Epithelial cell of proximal tubule (primary cell): ENCODE measurements at regions not wholly inside any gene's neighbourhood (a gene's known extent, or its start where the extent isn't known, plus 50 kb on each side); places are given as distances from the start of the nearest gene placed in this dataset.

Source experiments
- DNase-seq: peaks from one replicate; pipeline ENCODE4 v3.0.0-alpha.2; 2011; ENCODE audit warnings: low read depth
- H3K4me3 ChIP-seq: 2 replicates; pipeline ENCODE4 v1.5.1; 2011; ENCODE audit warnings: low read depth, mild to moderate bottlenecking, low read length
- TF ChIP-seq, protein P1 (sequence below): conservative IDR thresholded peaks from 2 replicates; pipeline ENCODE4 v1.5.1; 2012; ENCODE audit warnings: low read depth, mild to moderate bottlenecking, low read length

DNA sequence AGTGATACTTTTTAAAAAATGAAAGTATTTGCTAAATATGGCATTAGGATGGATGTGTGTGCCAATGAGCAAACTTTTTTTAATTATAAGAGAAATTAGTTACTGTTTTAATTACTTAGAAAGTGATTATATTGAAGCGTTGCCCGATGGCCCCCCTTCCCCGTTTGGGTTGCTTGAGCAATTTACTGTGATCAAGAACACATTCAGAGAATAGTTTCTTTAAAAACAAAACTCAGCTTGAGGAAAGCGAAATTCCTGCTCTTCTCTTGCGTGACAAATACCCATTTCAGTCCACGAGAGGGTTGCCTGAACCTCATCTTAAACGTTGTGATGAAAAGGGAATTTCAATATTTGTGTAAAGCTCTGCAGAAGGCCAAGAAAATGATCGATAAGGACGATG, 234.1 kb downstream of the GATA3 start:
- TF ChIP-seq, protein P1, sequence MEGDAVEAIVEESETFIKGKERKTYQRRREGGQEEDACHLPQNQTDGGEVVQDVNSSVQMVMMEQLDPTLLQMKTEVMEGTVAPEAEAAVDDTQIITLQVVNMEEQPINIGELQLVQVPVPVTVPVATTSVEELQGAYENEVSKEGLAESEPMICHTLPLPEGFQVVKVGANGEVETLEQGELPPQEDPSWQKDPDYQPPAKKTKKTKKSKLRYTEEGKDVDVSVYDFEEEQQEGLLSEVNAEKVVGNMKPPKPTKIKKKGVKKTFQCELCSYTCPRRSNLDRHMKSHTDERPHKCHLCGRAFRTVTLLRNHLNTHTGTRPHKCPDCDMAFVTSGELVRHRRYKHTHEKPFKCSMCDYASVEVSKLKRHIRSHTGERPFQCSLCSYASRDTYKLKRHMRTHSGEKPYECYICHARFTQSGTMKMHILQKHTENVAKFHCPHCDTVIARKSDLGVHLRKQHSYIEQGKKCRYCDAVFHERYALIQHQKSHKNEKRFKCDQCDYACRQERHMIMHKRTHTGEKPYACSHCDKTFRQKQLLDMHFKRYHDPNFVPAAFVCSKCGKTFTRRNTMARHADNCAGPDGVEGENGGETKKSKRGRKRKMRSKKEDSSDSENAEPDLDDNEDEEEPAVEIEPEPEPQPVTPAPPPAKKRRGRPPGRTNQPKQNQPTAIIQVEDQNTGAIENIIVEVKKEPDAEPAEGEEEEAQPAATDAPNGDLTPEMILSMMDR = no peak
- no peak overlapping the region for H3K4me3 ChIP-seq

DNA sequence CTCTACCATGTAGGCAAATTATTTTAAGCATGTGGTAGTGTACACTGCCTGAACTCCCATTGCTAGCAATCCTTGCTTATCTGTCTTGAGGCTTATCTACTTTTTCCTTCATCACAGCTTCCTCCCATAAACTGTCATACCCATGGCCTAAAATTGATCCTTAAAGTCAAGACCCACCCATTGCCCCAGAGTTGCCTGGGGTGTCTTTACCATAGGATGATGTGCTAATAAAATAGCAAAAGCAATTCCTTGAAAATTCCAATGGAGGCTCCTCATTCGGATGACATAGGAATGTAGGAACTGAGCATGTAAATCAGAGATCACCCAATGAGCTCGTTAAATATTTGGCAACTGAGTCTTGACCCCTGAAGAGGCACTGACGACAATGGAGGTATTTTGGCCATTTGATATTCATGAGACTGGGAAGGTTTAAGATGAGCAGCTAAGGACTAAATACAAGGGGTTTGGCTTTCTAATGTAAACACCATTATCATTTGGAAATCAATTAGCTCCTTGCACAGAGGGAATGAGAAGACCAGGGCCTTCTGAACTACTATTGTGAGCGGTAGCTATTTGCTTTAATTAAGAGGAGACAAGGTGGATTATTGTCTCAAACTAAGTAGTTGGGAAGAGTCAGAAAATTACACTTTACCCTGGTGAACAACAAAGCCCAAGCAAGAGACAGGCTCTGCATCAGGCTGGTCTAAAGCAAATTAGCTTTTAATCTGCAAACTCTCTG, 234.9 kb downstream of the GATA3 start:
- TF ChIP-seq, protein P1 = no peak
- DNase-seq = no peak
- H3K4me3 ChIP-seq = no peak overlapping the region

More for the DNA sequence above, 234.1 kb downstream of the GATA3 start:
- DNase-seq = no peak

DNA sequence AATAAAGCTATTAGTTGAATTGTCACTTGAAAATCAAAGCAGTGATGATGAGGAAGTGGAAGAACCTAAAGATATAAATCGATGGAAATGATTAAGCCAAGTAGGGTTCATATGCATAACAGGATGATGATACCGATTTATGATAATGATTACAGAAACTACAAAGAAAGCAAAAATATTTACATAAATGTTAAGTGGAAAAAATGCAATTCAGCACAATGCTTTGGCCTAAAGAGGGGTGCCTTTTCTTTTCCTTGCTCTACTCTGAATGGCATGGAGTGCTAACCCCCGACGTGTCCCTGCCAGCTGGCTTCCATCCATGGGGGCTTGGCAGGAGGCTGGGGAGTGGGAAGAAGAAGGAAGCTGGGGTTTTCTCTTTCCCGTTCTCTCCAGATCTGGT, 240.3 kb downstream of the GATA3 start:
- H3K4me3 ChIP-seq = no peak overlapping the region
- TF ChIP-seq, protein P1 = no peak
- no peak for DNase-seq

DNA sequence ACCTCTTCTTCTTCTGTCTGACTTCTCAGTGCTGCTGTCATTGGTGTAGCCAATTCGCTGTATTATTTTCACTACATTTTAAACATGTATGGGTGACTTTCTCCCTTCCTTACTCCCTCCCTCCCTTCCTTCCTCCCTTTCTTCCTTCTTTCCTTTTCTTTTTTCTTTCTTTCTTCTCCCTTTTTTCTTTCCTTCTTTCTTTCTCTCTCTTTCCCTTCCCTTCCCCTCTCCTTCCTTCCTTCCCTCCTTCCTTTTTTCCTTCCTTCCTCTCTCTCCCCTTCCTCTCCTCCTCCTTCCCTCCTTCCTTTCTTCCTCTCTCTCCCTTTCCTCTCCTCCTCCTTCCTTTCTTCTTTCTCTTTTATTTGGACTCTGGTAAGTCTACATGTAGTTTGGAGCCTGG, 240.8 kb downstream of the GATA3 start:
- H3K4me3 ChIP-seq = no peak overlapping the region
- DNase-seq = no peak
- TF ChIP-seq, protein P1 = no peak

DNA sequence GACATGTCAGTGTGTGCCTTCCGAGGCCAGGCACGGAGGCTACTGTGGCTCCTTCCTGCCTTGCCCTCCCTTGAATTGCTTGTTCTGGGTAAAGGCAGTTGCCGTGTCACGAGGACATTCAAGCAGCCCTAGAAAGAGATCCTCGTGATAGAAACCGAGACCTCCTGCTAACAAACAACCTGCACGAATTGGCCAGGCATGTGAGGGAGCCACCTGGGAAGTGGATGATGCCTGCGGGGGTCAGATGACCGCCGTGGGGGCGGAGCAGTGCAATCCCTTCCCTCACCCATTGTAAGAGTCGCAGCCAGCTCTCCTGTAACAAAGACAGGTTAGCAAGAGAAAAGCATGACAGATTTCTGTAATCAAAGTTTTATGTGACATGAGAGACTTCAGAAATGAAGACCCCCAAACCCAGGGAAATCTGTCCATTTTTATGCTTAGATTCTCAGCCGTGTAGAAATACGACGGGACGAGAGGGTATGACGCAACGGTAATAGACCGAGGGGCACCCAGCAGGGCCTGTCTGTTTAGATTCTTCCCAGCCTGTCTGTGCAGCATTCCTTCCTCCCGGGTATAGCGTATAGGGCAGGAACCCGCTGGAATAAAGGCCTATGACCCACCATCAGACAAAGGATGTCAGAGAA, 241.7 kb downstream of the GATA3 start:
- no peak for DNase-seq
- H3K4me3 ChIP-seq = no peak overlapping the region
- TF ChIP-seq, protein P1 = no peak

DNA sequence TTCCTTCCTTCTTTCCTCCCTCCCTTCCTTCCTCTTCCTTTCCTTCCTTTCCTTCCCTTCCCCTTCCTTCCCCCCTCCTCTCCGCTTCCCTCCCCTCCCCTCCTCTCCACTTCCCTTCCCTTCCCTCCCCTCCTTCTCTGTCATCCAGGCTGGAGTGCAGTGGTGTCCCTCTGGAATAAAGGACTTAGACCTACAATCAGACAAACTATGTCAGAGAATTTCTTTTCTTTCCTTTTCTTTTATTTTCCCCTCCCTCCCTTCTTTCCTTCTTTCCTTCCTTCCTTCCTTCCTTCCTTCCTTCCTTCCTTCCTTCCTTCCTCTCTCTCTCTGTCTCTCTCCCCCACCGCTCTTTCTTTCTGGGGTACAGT, 242.2 kb downstream of the GATA3 start:
- TF ChIP-seq, protein P1 = no peak
- no peak for DNase-seq
- no peak overlapping the region for H3K4me3 ChIP-seq

DNA sequence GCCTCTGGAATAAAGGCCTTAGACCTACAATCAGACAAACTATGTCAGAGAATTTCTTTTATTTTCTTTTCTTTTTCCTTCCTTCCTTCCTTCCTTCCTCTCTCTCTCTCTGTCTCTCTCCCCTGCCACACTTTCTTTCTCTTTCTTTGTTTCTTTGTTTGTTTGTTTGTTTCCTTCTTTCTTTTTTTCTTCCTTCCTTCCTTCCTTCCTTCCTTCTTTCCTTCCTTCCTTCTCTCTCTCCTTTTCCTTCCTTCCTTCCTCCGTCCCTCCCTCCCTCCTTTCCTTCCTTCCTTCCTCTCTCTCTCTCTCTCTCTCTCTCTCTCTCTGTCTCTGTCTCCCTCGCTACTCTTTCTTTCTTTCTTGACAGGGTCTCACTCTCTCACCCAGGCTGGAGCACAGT, 242.6 kb downstream of the GATA3 start:
- no peak overlapping the region for H3K4me3 ChIP-seq
- TF ChIP-seq, protein P1 = no peak
- DNase-seq = no peak
